Activated gamma-delta T cell treated with Interleukin-2 at 50 U/mL for 16 hours (primary cell): ENCODE measurements at regions not wholly inside any gene's neighbourhood (a gene's known extent, or its start where the extent isn't known, plus 50 kb on each side); places are given as distances from the start of the nearest gene placed in this dataset.
"Not testable (repeated sequence)": the region's sequence is repeated elsewhere in the genome, so short reads cannot be mapped to it uniquely, and the experiment has no call there.

Experiments
- DNase-seq: peaks from one replicate; pipeline ENCODE4 v3.0.0-alpha.2; 2020

DNA sequence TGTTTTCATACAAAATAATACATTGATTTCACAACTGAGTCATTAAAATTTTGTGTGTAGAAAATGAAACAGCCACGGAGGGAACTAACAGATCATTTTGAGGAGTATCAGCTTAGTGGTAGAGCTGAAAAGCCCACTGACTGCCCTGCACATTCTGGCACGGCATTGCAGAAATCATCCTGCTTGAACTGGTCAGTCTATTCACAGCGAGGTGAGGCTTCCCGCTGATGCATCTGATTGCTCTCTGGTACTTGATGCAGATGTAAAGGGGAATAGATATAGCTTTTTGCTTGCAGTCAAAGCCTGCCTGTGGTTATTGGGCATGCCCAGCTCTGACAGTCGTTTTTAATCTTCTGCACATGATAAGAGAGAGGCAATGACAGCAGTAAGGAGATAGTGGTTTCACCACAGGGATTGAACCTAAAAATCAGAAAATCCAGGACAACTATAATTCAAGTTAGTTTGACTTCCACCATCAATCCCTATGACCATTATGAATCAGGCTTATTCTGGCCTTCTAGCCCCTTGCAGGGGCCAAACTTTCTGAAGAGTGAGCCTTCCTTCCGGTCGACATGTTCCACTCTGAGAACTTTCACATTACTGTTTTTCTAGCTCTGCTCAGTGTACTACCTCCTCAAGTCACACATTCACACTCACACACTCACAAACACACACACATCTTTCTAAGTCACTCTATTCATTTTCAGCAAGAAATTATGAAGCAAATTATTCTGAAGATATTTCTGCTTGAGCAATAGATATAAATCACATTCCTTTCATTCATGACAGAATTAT lies 782.8 kb upstream of the NUDT12 start:
- DNase-seq: no peak

DNA sequence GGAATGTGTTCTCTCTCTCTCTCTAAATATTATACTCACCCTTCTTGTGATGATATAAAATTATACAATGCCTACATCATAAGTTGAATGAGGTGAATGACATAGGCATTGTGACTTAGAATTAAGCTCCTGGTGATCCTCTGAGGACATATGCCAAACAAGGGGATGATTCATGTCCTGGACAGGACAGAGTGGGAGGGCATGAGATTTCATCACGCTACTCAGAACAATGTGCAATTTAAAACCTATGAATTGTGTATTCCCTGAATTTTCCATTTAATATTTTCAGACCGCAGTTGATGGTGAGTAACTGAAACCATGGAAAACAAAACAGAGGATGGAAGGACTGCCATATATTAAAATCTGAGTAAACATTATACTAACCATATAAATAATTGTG lies 782.2 kb upstream of the NUDT12 start:
- DNase-seq: no peak

DNA sequence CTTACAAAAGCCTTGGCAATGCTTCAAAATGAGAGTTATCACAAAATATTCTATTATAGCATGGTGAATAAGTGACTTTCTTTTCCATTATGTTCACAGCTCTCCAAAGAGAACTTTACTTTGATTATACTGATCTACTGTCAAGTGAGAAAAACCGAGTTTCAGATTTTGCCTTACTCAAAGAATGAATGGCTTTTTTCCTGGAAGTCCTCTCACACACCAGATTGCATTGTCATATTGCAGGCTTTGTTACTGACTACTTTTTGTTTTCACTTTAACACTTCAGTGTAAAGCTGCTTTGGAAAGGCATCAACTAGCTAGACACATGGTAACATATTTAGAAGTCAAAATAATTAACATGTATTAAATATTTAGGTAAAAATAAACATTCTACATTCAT lies 765.2 kb upstream of the NUDT12 start:
- no peak for DNase-seq

DNA sequence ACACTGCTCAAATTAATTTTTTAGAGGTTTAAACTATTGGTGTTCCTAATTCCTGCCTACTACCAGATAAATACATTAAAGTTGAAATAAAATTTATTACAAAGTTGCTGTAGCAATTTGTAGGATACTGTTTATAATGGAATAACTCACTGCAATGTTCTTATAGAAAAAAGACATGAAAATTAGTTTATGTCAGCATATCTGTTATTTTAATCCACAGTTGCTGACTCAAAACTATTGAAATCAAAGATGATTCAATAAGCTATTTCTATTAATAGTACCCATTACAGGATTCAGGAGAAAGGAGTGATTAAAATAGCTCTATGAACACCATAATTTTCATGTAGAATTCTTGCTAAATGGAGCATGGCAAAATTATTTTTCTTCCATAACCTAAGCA lies 764.4 kb upstream of the NUDT12 start:
- DNase-seq: no peak

DNA sequence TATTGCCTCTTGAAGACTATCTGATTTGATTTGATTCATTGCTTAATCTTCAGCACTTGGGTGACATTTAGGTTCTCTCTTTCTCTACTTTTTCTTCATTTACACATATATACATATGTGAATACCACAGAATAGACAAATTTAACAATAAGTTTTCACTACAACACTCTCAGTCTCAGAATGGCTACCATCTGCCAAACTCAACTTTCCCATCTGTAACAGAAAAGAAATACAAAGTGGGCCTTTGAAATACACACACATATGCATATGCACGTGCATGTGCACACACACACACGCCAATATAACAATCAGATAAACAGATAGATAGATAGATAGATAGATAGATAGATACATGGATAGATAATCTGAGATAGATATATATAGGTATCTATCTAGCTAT lies 762.8 kb upstream of the NUDT12 start:
- DNase-seq: no peak

DNA sequence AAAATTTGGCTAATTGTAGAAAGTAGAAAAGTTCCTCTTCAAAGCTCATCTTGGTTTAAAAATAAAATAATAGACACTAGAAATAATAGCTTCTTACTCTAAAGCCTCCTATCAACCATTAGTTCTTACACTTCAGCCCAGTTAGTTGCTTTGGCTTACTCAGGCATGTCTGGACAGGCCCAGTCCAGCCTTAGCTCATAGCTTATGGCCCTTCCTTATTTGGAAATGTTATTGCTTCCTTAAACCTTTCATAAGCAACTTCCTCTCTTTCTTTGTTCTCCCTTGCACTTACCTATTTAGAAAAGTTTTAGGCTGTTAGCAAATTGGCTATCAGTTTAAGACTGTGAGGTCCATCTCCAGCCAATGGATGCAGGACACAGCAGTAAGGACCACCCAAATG lies 754.1 kb upstream of the NUDT12 start:
- DNase-seq: not testable (repeated sequence)

DNA sequence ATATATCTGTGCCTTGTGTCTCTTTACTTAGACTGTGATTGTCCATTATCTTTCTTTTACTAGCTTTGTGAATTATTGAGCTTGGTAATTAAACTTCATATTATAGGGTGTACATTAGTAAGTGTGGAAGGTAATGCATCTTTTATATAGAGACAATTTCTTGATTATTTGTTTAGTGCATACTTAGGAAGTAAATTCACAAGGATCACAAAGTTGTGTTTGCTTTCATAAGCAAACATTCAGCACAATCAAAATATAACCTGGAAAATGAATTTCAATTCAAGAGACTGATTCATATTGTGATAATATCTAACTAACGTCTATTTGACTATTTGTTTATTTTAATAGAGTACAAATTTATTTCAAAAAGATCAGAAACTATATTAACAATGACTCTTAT lies 749.9 kb upstream of the NUDT12 start:
- DNase-seq: no peak

DNA sequence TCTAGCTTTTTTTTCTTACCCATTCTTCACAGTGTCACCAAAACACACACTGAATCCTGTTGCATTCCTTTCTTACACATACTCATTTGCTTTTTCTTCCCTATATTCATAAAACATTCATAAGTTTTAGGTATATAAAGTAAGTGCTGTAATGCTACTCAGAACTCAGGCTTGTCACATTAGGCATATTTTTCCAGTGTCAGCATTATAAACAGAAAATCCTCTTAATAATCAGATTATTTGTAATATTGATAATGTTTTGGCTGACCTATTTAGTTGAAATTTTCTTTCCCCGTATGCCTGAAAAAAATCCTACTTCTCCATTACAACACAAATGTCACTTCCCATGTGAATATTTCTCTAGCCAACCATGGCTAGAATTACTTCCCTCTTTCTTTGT lies 743.0 kb upstream of the NUDT12 start:
- DNase-seq: no peak

DNA sequence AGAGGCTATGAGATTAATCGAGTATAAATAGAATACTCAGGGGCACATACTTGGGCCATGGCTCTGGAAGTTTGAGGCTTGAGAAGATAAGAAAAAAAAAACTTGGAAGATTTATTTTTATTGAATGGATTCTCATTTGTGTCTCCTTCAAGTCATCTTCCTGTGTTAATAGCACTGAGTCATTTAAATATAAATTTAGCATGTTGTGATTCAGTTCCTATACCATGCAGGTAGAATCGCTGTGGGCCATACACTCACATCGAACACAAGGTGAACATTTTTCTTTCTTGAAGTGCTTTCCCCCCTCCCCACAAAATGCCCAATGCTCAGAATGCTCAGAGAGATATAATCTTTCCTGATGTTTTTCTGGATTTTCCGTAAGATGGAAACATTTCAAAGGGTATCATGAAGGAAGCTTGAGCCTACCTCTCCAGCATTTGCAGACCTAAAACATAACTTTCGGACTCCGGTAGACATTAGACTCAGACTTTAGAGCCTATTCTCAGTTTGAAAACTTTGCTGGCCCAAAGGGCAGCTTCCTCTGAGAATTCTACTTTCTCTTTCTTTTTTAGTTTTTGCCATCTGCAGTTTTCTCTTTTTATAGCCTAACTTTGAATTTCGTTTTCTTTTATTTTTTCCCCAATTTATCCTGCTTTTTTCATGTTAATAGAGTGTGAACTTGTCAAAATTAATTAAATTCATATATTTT lies 737.6 kb upstream of the NUDT12 start:
- no peak for DNase-seq

DNA sequence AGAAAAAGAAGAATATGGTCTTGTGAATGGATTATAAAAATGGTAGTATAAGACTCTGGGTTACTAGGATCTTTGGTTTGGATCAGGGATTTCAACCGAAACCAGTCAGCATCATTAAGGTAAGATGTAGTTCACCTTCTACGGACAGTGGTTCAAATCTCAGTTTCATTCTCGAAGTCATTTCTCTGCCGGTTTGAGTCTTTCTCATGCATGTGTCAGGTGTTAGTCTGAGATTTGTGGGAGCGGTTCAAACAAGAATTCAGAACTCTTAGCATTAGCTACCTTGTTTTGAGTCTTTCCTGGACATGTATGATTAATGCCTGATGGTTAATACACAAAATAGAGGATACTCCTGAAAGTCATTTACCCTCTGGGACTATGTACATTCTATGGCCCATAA lies 735.9 kb upstream of the NUDT12 start:
- no peak for DNase-seq

DNA sequence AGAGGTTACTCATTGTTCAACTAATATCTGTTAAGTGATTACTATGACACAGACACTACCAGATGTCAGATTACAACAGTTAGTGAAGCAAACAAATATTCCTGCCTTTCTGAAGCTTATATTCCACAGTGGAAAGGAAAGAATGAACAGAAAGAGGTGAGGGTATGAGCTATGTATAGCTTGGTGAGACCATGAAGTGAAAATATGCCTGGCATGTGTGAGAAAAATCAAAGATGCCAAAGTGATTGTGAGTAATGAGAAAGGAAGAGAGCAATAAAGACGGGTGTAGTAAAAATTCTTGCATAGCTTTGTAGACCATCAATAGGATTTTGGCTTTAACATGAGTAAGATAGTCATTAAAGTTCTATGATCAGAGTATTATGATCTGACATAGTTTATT lies 734.5 kb upstream of the NUDT12 start:
- DNase-seq: no peak

DNA sequence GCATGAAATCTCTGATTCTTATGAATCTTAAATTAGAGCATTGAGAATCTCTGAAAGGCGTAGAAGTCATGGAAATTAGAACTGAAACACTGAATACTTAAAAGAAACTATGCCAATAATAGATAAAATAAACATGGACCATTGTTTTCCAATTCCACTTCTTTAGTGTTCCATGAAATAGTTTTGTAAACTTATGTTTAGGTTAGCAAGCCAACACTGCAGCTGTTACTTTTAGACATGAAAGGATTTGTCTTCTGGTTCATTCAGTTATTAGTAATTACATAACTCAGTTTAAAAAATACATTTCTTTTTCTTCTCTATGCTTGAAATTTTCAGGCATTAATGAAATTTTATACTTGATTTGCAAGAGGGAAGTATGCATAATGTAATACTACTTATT lies 733.4 kb upstream of the NUDT12 start:
- DNase-seq: no peak

DNA sequence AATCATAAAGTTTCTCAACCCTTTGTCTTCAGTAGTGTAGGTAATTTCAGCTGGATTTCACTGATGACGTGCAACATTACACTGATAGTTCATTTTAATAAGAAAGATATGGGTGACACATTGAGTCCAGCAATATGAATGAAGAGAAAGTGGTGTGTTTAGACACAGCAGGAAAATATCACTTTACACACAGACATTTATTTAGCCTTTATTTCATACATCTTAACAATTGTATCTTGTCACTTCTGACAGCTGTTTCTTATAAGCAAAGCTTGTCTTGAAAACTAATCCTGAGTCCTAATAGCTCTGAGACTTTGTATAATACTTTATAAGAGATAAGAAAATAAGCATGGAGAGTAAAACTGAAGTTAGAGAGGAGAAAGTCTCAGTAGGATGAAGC lies 720.5 kb upstream of the NUDT12 start:
- no peak for DNase-seq

DNA sequence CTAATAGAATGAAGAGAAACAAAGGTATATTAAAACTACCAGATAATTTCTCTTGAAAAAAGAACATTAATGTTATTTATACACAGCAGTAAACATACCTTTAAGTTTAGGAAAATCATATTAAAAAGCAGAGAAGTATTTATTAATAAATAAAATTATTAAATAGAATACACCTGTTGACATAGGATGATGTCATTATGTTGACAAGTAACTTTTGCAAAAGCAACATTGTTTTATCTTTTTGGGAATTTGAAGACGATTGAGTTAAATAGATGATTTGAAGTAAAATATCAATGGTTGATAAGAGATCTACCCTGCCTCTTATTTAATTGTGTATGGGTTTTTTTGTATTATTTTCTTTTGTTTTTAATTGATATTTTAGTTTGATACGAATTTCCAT lies 711.1 kb upstream of the NUDT12 start:
- DNase-seq: no peak

DNA sequence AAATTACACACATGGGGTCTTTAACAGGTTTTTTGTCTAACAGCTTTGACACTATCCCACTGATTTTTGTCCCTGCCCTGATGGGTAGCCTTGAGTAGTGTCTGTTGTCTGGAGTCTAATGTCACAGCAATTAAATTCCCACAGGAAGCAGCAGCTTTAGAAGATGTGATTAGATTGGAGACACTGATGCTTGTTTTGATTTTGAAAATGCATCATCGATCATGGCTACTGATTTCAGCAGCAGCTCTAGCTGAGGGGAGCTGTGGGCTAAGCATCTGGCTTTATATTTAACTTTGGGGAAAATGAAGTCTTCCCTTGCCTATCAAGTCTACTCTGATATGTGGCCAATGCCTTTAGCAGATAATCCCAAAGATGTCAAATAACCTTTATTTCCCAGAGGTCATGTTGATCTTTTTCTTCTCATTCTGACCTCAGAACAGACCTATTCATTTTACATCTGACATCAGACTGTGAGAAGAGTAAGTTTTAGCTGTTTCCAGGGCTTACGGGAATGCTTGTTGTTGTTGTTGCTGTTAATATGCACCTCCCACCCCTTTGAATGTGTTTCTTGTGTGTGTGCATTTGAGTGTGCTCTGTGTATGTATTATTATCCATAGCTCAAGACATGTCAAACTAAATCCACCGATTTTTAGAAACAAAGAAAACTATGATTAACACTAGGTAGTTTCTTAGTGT lies 704.9 kb upstream of the NUDT12 start:
- no peak for DNase-seq

DNA sequence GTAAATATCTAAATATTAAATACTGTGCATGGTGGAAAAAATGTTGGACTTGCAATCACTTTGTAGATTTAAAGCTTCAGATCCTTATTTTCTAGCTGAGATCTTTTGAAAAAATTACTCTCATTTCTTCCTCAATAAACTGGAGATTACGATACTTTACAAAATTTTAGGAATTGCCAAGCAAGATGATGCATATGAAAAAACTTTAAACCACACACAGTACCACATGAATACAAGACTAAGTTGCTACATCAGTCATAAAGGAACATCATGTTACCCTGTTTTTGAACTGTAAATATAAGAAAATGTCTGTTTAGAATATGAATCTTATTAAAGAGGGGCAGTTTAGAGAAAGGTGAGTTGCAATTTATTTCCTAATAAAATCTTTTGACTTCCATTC lies 703.6 kb upstream of the NUDT12 start:
- no peak for DNase-seq

DNA sequence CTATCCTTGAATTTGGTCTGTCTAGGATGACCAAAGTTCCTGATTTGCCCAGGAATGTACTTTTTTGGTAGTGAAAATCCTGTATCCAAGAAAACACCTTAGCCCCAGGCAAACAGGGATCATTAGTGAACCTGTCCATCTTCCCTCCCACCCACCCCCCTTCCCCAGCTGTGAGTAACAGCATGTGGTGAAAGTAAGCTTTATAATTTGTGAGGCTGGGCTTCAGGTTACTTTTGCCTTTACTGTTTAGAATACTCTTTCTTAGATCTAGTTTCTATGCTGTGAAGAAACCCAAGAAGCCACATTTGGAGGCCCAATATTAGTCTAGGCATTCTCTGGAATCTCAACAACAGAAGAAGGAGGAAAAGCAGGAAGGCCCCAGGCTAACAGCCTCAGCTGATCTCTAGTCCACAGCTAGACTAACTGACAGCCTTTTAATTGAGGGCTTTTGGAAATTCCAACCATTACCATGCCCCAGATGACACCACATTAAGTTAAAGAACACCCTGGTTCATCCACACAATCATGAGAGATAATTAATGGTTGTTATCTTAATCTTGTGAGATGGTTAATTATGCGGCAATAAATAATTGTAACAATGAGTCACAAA lies 703.0 kb upstream of the NUDT12 start:
- DNase-seq: no peak

DNA sequence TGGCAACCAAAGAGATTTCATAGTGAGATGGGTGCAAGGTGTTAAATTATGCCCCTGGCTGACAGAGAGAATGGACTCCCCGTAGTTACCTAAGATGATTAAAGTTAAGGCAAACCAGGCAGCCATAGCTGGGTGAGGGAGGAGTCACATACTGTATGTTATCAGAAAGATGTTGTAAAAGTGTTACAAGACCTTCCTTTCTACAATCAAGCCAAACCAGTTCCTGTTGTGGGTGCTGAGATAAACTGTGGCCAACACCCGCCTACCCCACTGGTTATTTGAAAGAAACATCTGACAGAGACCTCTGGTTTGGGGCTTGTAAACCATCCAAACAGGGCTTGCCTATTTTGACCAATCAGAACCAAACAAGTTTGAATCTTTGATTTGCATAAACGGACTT lies 684.7 kb upstream of the NUDT12 start:
- no peak for DNase-seq

DNA sequence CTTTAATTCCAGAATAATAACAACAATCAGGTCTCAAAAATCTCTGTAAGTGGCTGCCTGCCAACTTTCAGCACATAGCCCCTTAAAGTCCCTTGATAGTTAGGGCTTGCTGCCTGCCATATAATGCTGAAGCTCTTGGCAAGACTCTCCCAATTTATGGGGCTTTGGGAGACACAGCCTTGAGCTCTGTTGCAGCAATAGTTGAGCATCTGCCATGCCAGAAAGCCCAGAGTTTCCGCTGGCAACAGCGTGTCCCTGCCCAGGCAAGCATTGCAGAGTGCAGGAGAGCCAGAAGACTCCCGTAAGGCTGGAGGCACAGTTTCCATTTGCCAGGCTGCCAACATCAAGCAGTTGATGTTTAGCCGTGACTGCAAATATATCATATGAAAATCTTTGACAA lies 678.5 kb upstream of the NUDT12 start:
- no peak for DNase-seq

DNA sequence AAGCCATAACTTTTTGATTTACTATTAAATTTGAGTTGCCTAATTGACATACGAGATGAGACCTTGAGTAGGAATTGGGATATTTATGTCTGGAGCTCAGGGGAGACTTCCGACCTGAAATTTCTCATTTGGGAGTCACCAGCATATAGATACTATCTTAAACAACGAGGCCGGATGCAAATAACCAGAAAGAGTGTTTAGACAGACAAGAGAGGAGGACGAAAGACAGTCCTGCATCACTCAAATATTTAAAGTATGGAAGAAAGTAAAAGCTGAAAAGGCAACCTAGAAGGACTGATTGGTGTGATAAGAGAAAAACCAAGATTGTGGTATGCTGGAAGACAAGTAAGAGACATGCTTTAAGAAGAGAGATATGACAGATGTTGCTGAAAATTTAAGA lies 675.0 kb upstream of the NUDT12 start:
- no peak for DNase-seq

DNA sequence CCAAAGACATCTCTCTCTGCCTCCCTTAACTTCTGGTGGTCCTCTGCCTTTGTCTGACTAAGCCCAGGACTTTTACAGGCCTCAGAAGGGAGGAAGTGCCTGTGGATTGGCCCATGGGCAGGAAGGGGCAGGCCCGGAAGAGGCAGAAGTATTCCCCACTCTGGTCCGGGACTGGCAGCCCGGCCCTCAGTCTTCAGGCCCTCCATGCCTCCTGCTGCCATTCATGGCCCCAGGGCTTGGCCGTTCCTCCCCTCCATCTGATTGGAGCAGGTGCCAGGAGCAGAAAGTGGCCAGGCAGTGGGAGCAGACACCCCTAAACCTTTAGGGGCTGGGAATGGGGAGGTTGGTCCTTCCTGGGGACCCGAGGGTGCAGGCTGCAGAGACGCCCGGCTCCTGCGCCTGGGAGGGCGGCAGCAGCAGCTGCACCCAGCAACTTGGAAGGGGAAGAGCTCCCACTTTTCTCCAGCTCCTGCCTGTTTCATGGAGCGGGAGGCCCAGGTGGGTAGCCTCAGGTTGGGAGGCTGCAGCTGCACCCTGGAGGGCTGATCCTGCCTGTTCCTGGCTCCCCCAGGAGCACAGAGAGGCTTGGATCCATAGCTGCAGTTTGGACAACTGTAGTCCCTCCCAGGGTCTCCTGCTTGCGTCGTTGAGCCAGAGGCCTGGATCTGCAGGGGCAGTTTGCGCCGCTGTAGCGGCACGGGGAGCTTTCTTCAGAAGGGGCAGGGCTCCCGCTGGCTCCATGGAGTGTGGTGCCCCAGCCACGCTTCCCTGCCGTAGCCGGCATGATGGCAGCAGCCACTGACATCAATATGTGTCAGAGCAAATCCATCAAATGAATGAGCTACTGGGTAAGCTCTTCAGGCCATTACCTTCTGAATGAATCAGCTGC lies 661.5 kb upstream of the NUDT12 start:
- DNase-seq: no peak

DNA sequence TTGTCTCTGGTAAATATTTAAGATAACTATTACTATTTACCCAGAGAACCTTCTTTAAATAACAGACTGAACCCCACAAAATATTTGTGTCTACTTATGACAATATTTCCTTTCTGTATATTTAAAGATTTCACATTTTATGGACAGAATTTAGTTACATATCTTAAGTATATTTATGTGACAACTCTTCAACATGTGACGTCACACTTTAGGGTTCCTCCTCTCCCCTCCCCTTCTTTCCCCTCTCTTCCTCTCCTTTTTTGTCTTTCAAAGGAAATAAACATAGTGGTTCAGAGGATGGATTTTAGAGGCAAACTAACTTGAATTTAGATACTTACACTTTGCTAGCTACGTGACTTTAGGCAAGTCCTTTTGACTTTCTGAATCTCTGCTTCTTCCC lies 655.6 kb upstream of the NUDT12 start:
- no peak for DNase-seq

DNA sequence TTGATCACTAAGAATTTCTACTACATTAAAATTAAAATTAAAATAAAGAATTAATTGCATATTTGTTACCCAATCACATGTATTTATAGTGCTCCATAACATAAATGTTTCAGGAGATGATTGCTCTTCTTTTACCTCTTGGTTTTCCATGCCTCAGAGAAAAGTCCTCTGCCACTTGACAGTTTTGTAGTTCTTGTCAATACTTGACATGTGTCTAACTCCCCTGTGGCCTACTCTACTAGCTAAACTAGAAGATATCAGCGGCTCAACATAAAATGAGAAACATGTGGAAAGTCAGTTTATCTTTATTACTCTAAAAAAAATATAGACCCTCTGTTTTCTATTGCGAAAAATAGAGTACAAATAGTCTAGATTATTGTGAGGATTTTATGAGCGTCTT lies 650.6 kb upstream of the NUDT12 start:
- DNase-seq: no peak
